PC-9 (cell line): ENCODE measurements at regions not wholly inside any gene's neighbourhood (a gene's known extent, or its start where the extent isn't known, plus 50 kb on each side); places are given as distances from the start of the nearest gene placed in this dataset.

Experiments used
- BruUV-seq: library from RNA; stranded (reverse); fragments of 400-500 nt; replicated peaks from 2 replicates; lab custom pipeline; 2021; lab: Mats Ljungman, UMichigan
- CTCF ChIA-PET: fragments of 300-600 bp; sonication (Branson Sonifier 250); formaldehyde crosslinking; loops from one replicate; lab custom pipeline; 2022; ENCODE audit warnings: antibody characterized with exemption; lab: Charles Lee
- POLR2A ChIA-PET: fragments of 300-600 bp; sonication (Branson Sonifier 250); formaldehyde crosslinking; loops from one replicate; lab custom pipeline; 2022; ENCODE audit warnings: antibody characterized with exemption; ENCODE audit not compliant: unreplicated experiment; lab: Charles Lee
- DNase-seq, 2 experiments: peaks; one replicate each; pipeline versions ENCODE4 v3.0.0 to v3.0.0-alpha.2; 2015 to 2022; ENCODE audit warnings: mixed read lengths in 1 of 2
- H2AFZ ChIP-seq: fragments of 200-600 bp; sonication (generic); 2 replicates; pipeline ENCODE4 v1.8.1; 2017; ENCODE audit warnings: antibody characterized with exemption
- H3F3A ChIP-seq: fragments of 200-600 bp; sonication (generic); 2 replicates; pipeline ENCODE4 v1.8.1; 2017; ENCODE audit warnings: antibody characterized with exemption, mild to moderate bottlenecking, low read depth; ENCODE audit not compliant: insufficient read depth
- H3K27ac ChIP-seq: fragments of 200-600 bp; sonication (generic); 2 replicates; pipeline ENCODE4 v1.6.1; 2016; ENCODE audit warnings: mixed run types
- H3K27me3 ChIP-seq: fragments of 200-600 bp; sonication (generic); 2 replicates; pipeline ENCODE4 v1.6.1; 2016; ENCODE audit warnings: low read depth, mixed run types; ENCODE audit not compliant: insufficient read depth
- H3K36me3 ChIP-seq: fragments of 200-600 bp; sonication (generic); 2 replicates; pipeline ENCODE4 v1.6.1; 2016; ENCODE audit warnings: low read depth, mixed run types
- H3K4me1 ChIP-seq: fragments of 200-600 bp; sonication (generic); replicated peaks from 2 replicates; pipeline ENCODE4 v1.6.1; 2016; ENCODE audit warnings: mixed run types; ENCODE audit not compliant: insufficient read depth
- H3K4me2 ChIP-seq: fragments of 200-600 bp; sonication (generic); 2 replicates; pipeline ENCODE4 v1.6.1; 2017; ENCODE audit warnings: mixed run types
- H3K4me3 ChIP-seq: fragments of 200-600 bp; sonication (generic); 2 replicates; pipeline ENCODE4 v1.6.1; 2016; ENCODE audit warnings: mixed run types
- H3K79me2 ChIP-seq: fragments of 200-600 bp; sonication (generic); 2 replicates; pipeline ENCODE4 v1.6.1; 2017; ENCODE audit warnings: low read depth, mixed run types
- H3K9me2 ChIP-seq: fragments of 200-600 bp; sonication (generic); 2 replicates; pipeline ENCODE4 v1.8.1; 2017; ENCODE audit warnings: mild to moderate bottlenecking; ENCODE audit not compliant: insufficient read depth
- H3K9me3 ChIP-seq: fragments of 200-600 bp; sonication (generic); 2 replicates; pipeline ENCODE4 v1.8.1; 2016; ENCODE audit warnings: low read depth; ENCODE audit not compliant: insufficient read depth
- H4K20me1 ChIP-seq: fragments of 200-600 bp; sonication (generic); 2 replicates; pipeline ENCODE4 v1.8.1; 2017; ENCODE audit not compliant: insufficient read depth
- EZH2 ChIP-seq: fragments of 200-600 bp; sonication (generic); IDR thresholded peaks from 2 replicates; pipeline ENCODE4 v1.8.0; 2017; ENCODE audit warnings: antibody characterized with exemption, low read depth
- intact Hi-C: fragments of 100-400 bp; cut with micrococcal nuclease; formaldehyde crosslinking; loops from one replicate; pipeline ENCODE4 v1.10.0; 2022; ENCODE audit not compliant: unreplicated experiment
- TF ChIP-seq, protein P1 (sequence below): fragments of 200-600 bp; sonication (generic); conservative IDR thresholded peaks from 2 replicates; pipeline ENCODE4 v1.6.1; 2017; ENCODE audit warnings: mixed run types, antibody characterized with exemption, mild to moderate bottlenecking, moderate library complexity

DNA sequence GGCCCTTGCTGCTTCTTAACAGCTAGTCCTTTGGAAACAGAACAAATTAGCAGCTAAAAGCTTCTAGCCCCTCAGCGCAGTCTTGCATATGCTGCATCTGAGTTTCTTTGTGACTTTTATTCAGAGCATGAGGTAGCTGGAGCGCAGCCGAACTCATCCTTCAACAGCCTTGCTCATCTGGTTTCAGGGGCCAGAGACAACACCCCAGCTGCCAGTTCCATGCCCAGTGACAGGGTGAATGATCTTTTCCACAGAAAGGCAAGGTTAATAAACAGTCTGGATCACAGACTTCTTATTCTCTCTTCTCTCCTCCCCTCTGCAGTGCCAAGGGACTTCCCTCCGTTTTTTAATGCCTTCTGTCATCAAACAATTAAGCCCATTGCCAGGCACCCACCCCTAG, 216.6 kb upstream of the INTU start:
- ChIA-PET CTCF (no interaction called here), POLR2A (no interaction called here)
- Histone ChIP-seq H3F3A (no peaks in the 10 kb centered on the region), H3K4me2 (no peak overlapping the region), H3K9me3 (no peaks in the 10 kb centered on the region), H4K20me1 (no peaks in the 10 kb centered on the region), H3K27me3 (no peaks in the 10 kb centered on the region), H3K9me2 (0 out of 2 replicates have a peak, but pooled peaks cover 3% of the 10 kb centered on the region), H3K4me3 (no peak overlapping the region), H3K79me2 (no peaks in the 10 kb centered on the region), H3K36me3 (no peaks in the 10 kb centered on the region), H3K27ac (no peak overlapping the region), H3K4me1 (no peaks in the 10 kb centered on the region), H2AFZ (no peak overlapping the region)
- no peak for DNase-seq
- TF ChIP-seq, protein P1, sequence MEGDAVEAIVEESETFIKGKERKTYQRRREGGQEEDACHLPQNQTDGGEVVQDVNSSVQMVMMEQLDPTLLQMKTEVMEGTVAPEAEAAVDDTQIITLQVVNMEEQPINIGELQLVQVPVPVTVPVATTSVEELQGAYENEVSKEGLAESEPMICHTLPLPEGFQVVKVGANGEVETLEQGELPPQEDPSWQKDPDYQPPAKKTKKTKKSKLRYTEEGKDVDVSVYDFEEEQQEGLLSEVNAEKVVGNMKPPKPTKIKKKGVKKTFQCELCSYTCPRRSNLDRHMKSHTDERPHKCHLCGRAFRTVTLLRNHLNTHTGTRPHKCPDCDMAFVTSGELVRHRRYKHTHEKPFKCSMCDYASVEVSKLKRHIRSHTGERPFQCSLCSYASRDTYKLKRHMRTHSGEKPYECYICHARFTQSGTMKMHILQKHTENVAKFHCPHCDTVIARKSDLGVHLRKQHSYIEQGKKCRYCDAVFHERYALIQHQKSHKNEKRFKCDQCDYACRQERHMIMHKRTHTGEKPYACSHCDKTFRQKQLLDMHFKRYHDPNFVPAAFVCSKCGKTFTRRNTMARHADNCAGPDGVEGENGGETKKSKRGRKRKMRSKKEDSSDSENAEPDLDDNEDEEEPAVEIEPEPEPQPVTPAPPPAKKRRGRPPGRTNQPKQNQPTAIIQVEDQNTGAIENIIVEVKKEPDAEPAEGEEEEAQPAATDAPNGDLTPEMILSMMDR = no peak
- TF ChIP-seq EZH2 = no peak
- BruUV-seq = no TSS peak
- intact Hi-C loops = no loop called here

DNA sequence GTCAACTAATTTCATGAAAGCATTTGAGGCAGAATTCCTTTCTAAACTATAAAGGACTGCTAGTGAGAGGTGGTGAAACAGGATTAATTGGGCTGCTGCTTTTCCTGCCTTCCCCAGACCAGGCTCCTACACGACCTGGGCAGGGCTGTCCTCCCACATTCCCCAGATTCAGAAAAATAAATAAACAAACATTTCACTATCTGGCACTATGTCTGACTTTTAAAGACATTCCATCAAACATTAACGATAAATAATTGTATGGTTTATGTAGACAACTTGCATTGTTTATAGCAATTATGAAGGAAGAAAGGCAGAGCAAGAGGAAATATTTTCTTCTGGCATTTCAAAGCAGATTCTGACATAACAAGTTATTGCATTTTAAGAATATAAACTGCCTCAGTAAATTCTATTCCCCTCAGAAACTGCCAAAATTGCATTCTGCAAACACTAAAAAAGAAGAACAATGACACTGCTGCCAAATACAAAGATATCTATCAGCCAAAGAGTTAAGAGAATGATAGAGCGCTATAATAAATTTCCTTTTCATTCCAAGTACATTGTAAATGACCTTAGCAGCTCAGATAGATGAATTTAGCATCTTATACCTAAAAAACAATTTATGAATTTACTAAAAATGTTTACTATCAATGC, 214.7 kb upstream of the INTU start:
- H4K20me1 ChIP-seq = no peaks in the 10 kb centered on the region
- ChIA-PET POLR2A (no interaction called here), CTCF (no interaction called here)
- no peaks in the 10 kb centered on the region for H3K9me3 ChIP-seq
- no peaks in the 10 kb centered on the region for H3K79me2 ChIP-seq
- H3K4me2 ChIP-seq = no peak overlapping the region
- no peaks in the 10 kb centered on the region for H3F3A ChIP-seq
- TF ChIP-seq EZH2 = no peak
- TF ChIP-seq, protein P1 = no peak
- peak in 1 of 2 experiments; percentile 14 for DNase-seq
- no peaks in the 10 kb centered on the region for H3K36me3 ChIP-seq
- no peaks in the 10 kb centered on the region for H3K4me1 ChIP-seq
- H3K4me3 ChIP-seq = no peak overlapping the region
- no TSS peak for BruUV-seq
- H3K9me2 ChIP-seq = 0 out of 2 replicates have a peak, but pooled peaks cover 3% of the 10 kb centered on the region
- H3K27ac ChIP-seq = no peak overlapping the region
- intact Hi-C loops = no loop called here
- no peak overlapping the region for H2AFZ ChIP-seq
- no peaks in the 10 kb centered on the region for H3K27me3 ChIP-seq

DNA sequence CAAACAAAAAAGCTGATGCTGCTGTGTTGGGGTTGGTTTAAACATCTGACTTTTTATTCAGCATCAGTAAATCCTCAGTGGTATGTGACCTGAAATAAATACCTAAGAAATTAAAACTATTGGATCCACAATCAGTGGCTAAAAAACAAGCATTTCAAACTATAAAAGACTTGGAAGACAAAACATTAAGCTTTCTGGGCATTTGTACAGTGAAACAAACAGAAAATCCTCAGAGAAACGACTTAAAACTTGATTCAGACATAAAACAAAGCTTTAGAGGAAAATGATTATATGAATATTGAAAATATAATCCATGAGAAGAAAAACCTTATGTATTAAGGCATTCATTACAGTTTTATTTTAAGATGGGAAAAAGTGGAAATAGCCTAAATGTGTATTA, 213.3 kb upstream of the INTU start:
- CTCF ChIA-PET = no interaction called here
- no peak overlapping the region for H2AFZ ChIP-seq
- no peak overlapping the region for H3K27ac ChIP-seq
- H3K4me2 ChIP-seq = no peak overlapping the region
- intact Hi-C loops = no loop called here
- no peaks in the 10 kb centered on the region for H3K79me2 ChIP-seq
- no peaks in the 10 kb centered on the region for H4K20me1 ChIP-seq
- 0 out of 2 replicates have a peak, but pooled peaks cover 3% of the 10 kb centered on the region for H3K9me2 ChIP-seq
- no peaks in the 10 kb centered on the region for H3K9me3 ChIP-seq
- no peaks in the 10 kb centered on the region for H3K4me1 ChIP-seq
- no peaks in the 10 kb centered on the region for H3K27me3 ChIP-seq
- no peaks in the 10 kb centered on the region for H3K36me3 ChIP-seq
- TF ChIP-seq, protein P1 = no peak
- TF ChIP-seq EZH2 = no peak
- DNase-seq = no peak
- no TSS peak for BruUV-seq
- no peaks in the 10 kb centered on the region for H3F3A ChIP-seq
- POLR2A ChIA-PET = no interaction called here
- no peak overlapping the region for H3K4me3 ChIP-seq
